ENCODE measurements at regions not wholly inside any gene's neighbourhood (a gene's known extent, or its start where the extent isn't known, plus 50 kb on each side); places are given as distances from the start of the nearest gene placed in this dataset.

DNA sequence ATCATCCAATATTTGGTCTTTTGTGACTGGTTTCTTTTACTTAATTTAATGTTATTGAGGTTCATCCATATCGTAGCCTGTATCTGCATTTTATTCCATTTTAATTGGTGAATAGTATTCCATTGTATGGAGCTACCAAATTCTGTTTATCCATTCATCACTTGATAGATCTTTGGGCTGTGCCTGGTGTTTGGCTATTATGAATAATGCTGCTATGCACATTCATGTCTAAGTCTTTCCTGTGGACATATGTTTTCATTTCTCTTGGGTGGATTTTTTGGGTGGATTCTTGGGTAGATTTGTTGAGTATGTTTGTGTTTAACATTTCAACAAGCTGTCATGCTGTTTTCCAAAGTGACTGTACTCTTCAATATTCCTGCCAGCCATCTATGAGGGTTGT, 52.5 kb upstream of the NEDD4L start:
- no peak overlapping the region for H3K18ac ChIP-seq (ENCODE audit: low read depth, low read length)
- no peak overlapping the region for H3K9ac ChIP-seq (ENCODE audit: low read depth, low read length)
- no peak overlapping the region for H3K4me2 ChIP-seq (ENCODE audit: low read depth, low read length)
- TF ChIP-seq CEBPB (IDR thresholded peaks at IDR 0.05; ENCODE audit: low read depth, low read length) (no peak), POLR2A (IDR thresholded peaks at IDR 0.05; ENCODE audit: low read depth, low read length) (no peak)
- TF ChIP-seq, protein P1, sequence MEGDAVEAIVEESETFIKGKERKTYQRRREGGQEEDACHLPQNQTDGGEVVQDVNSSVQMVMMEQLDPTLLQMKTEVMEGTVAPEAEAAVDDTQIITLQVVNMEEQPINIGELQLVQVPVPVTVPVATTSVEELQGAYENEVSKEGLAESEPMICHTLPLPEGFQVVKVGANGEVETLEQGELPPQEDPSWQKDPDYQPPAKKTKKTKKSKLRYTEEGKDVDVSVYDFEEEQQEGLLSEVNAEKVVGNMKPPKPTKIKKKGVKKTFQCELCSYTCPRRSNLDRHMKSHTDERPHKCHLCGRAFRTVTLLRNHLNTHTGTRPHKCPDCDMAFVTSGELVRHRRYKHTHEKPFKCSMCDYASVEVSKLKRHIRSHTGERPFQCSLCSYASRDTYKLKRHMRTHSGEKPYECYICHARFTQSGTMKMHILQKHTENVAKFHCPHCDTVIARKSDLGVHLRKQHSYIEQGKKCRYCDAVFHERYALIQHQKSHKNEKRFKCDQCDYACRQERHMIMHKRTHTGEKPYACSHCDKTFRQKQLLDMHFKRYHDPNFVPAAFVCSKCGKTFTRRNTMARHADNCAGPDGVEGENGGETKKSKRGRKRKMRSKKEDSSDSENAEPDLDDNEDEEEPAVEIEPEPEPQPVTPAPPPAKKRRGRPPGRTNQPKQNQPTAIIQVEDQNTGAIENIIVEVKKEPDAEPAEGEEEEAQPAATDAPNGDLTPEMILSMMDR (conservative IDR thresholded peaks at IDR 0.05; ENCODE audit: low read depth, low read length): no peak
- H3K56ac ChIP-seq (ENCODE audit: extremely low read depth, insufficient read depth, low read length): no peak overlapping the region
- 0 out of 2 replicates have a peak, but pooled peaks cover 3% of the 10 kb centered on the region for H3K9me1 ChIP-seq (ENCODE audit: insufficient read depth, low read length)
- no peaks in the 10 kb centered on the region for H3K36me3 ChIP-seq (ENCODE audit: control insufficient read depth, insufficient read depth, low read length)
- BruUV-seq (replicated peaks): no TSS peak
- no peak overlapping the region for H2BK120ac ChIP-seq (ENCODE audit: low read depth, low read length)
- H4K91ac ChIP-seq (ENCODE audit: insufficient read depth, low read depth, low read length): no peak overlapping the region
- H2BK20ac ChIP-seq (ENCODE audit: low read depth, low read length): no peak overlapping the region
- DNase-seq (no peak), ATAC-seq (ENCODE audit: low read depth) (no peak)
- H3K27ac ChIP-seq (ENCODE audit: insufficient read depth, low read length): no peak overlapping the region
- peaks cover 5% of the 10 kb centered on the region for H3K4me1 ChIP-seq (ENCODE audit: control insufficient read depth, insufficient read depth, low read length)
- in situ Hi-C loops (cut with MboI; ENCODE audit: low sequenced_read_pairs) (no loop called here), dilution Hi-C loops (cut with HindIII; ENCODE audit: low sequenced_read_pairs, unreplicated experiment) (no loop called here), intact Hi-C loops (cut with micrococcal nuclease) (no loop called here)
- H2AK9ac ChIP-seq (replicated peaks; ENCODE audit: low read depth, low read length, poor library complexity): no peak overlapping the region
- H2BK5ac ChIP-seq (ENCODE audit: low read depth, low read length, poor library complexity, severe bottlenecking): no peak overlapping the region
- H3K79me1 ChIP-seq (ENCODE audit: low read depth in 1 of 2, low read length in 2 of 2): no peaks in the 10 kb centered on the region
- no peak overlapping the region for H2AK5ac ChIP-seq (ENCODE audit: low read depth, low read length)
- H3K14ac ChIP-seq (replicated peaks; ENCODE audit: low read depth, low read length): no peak overlapping the region
- H3K4me3 ChIP-seq (ENCODE audit: insufficient read depth, low read depth, low read length): no peak overlapping the region
- WGBS, 2 experiments (ENCODE audit: extremely low coverage in 2 of 2, insufficient read length in 1 of 2): no CpG with 5 or more reads among the region's 1 CpG
- H3K23ac ChIP-seq (ENCODE audit: low read depth, low read length): no peak overlapping the region
- H3K9me3 ChIP-seq (ENCODE audit: control insufficient read depth, insufficient read depth, low read length): peaks cover 4% of the 10 kb centered on the region
- H4K8ac ChIP-seq (ENCODE audit: low read depth in 2 of 2, low read length in 2 of 2): no peak overlapping the region
- H2AFZ ChIP-seq (replicated peaks; ENCODE audit: low read length, poor library complexity): no peak overlapping the region
- ChIA-PET CTCF (interaction anchor here (0.6 to 1.5 kb wide), 2 partner anchors 20 to 32 kb away, joined by 3 read pairs; no protein-coding TSS in a partner anchor), POLR2A (ENCODE audit: unreplicated experiment) (no interaction called here)
- peaks cover 2% of the 10 kb centered on the region; the same call in 1 of the 2 replicates for H3K27me3 ChIP-seq (ENCODE audit: control insufficient read depth, insufficient read depth, low read length)
- H4K20me1 ChIP-seq (ENCODE audit: insufficient read depth, low read length): no peaks in the 10 kb centered on the region
- H4K5ac ChIP-seq (ENCODE audit: low read depth, low read length): no peak overlapping the region
- no peak overlapping the region for H2BK15ac ChIP-seq (ENCODE audit: low read depth, low read length)
- H3K4ac ChIP-seq (ENCODE audit: low read depth, low read length): no peak overlapping the region

Measured in IMR-90 (cell line).